Stimulated activated CD8-positive, alpha-beta memory T cell treated with anti-CD3 and anti-CD28 coated beads, Interleukin-15, amount 100 ng/mL, for 48 hours (primary cell): ENCODE measurements at regions not wholly inside any gene's neighbourhood (a gene's known extent, or its start where the extent isn't known, plus 50 kb on each side); places are given as distances from the start of the nearest gene placed in this dataset.

Experiments used
- DNase-seq, 2 donors: peaks; one replicate each; pipeline ENCODE4 v3.0.0-alpha.2; 2020; ENCODE audit warnings: low read depth in 2 of 2

GRCh38 chr6:148242180-148242579, 100.5 kb upstream of the SASH1 start:
- no peak for DNase-seq

- DNase-seq, result no peak
Measured at GRCh38 chr6:148244217-148244935, 98.3 kb upstream of the SASH1 start.

- no peak for DNase-seq
Measured at GRCh38 chr6:148247386-148248063, 95.1 kb upstream of the SASH1 start.

GRCh38 chr6:148249160-148249559, 93.5 kb upstream of the SASH1 start:
- no peak for DNase-seq

GRCh38 chr6:148249679-148250375, 92.8 kb upstream of the SASH1 start:
- no peak for DNase-seq

- no peak for DNase-seq
Measured at GRCh38 chr6:148250975-148251685, 91.5 kb upstream of the SASH1 start.

- no peak for DNase-seq
Measured at GRCh38 chr6:148251891-148252290, 90.7 kb upstream of the SASH1 start.

- DNase-seq, result no peak
Measured at GRCh38 chr6:148257810-148258209, 84.8 kb upstream of the SASH1 start.

GRCh38 chr6:148258868-148259267, 83.8 kb upstream of the SASH1 start:
- no peak for DNase-seq

- no peak for DNase-seq
Measured at GRCh38 chr6:148261470-148261869, 81.2 kb upstream of the SASH1 start.

GRCh38 chr6:148263010-148263409, 79.6 kb upstream of the SASH1 start:
- no peak for DNase-seq

GRCh38 chr6:148263961-148264360, 78.7 kb upstream of the SASH1 start:
- no peak for DNase-seq

GRCh38 chr6:148265054-148265453, 77.6 kb upstream of the SASH1 start:
- no peak for DNase-seq

GRCh38 chr6:148269386-148269785, 73.3 kb upstream of the SASH1 start:
- DNase-seq, result no peak

- DNase-seq, result no peak
Measured at GRCh38 chr6:148271711-148272439, 70.8 kb upstream of the SASH1 start.

GRCh38 chr6:148272597-148272996, 70.0 kb upstream of the SASH1 start:
- no peak for DNase-seq

- DNase-seq, result no peak
Measured at GRCh38 chr6:148273962-148274752, 68.5 kb upstream of the SASH1 start.

- no peak for DNase-seq
Measured at GRCh38 chr6:148274809-148275208, 67.8 kb upstream of the SASH1 start.

GRCh38 chr6:148285205-148285604, 57.4 kb upstream of the SASH1 start:
- DNase-seq, result no peak

GRCh38 chr6:148286563-148286962, 56.1 kb upstream of the SASH1 start:
- no peak for DNase-seq
